H1 (cell line): ENCODE measurements at regions not wholly inside any gene's neighbourhood (a gene's known extent, or its start where the extent isn't known, plus 50 kb on each side); places are given as distances from the start of the nearest gene placed in this dataset.

Experiments used
- FOSL1 ChIP-seq: IDR thresholded peaks from 2 replicates; pipeline ENCODE4 v1.6.1; 2011; ENCODE audit warnings: mild to moderate bottlenecking, low read depth, low read length, moderate library complexity; ENCODE audit not compliant: insufficient read depth
- SAP30 ChIP-seq: fragments of 300-600 bp; sonication (generic); IDR thresholded peaks from 2 replicates; pipeline ENCODE4 v1.7.1; 2012; ENCODE audit warnings: low read length, moderate library complexity, mild to moderate bottlenecking, inconsistent platforms; ENCODE audit not compliant: insufficient read depth, insufficient replicate concordance
- SIRT6 ChIP-seq: IDR thresholded peaks from one replicate; pipeline ENCODE4 v1.7.1; 2012; ENCODE audit warnings: low read length, inconsistent platforms
- SP2 ChIP-seq: IDR thresholded peaks from 2 replicates; pipeline ENCODE4 v1.6.1; 2012; ENCODE audit warnings: mild to moderate bottlenecking, low read length, inconsistent platforms
- TF ChIP-seq, protein P1 (sequence below): IDR thresholded peaks from 2 replicates; pipeline ENCODE4 v1.6.1; 2012; ENCODE audit warnings: inconsistent platforms

DNA sequence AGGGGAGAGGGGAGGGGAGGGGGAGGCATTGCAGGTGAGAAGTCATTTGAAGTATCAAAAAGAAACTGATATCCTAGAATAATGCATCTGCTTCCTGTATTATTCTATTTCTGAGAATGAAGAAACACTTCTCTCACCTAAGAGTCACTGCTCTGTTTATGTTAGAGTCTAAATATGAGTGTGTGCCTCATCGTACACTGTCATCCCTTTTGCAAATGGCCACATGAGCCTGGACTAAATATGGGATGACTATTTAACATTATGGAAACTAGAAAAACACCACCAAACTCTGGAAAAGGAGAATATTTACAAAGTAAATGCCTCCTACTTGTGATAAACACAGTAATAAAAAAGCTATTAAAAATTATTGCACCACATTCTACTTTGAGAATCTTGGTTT, 146.4 kb upstream of the NOCT start (continued):
- TF ChIP-seq SAP30 (no peak), SP2 (no peak), FOSL1 (no peak), SIRT6 (no peak)
- TF ChIP-seq, protein P1, sequence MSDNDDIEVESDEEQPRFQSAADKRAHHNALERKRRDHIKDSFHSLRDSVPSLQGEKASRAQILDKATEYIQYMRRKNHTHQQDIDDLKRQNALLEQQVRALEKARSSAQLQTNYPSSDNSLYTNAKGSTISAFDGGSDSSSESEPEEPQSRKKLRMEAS: no peak
